Kidney (tissue), 13 donors: ENCODE measurements at regions not wholly inside any gene's neighbourhood (a gene's known extent, or its start where the extent isn't known, plus 50 kb on each side); places are given as distances from the start of the nearest gene placed in this dataset.

ENCODE experiments used
- DNase-seq, 5 donors: peaks; one replicate each; pipeline ENCODE4 v3.0.0-alpha.2; 2013 to 2020
- FAIRE-seq: peaks from 2 replicates; lab custom pipeline; 2012; peaks lifted over from hg19 to GRCh38; lab: Jason Lieb, UNC
- H3K27ac ChIP-seq, 2 donors: one replicate each; pipeline ENCODE4 v1.7.0; 2013; ENCODE audit warnings: low read depth in 2 of 2, low read length in 2 of 2, inconsistent platforms in 1 of 2
- H3K27me3 ChIP-seq: one replicate; pipeline ENCODE4 v1.7.1; 2013; ENCODE audit warnings: low read length, inconsistent platforms; ENCODE audit not compliant: control insufficient read depth, insufficient read depth
- H3K36me3 ChIP-seq, 3 donors: one replicate each; pipeline versions ENCODE4 v1.7.0 to v1.7.1; 2013; ENCODE audit warnings: low read length in 3 of 3, control low read depth in 1 of 3, inconsistent platforms in 1 of 3; ENCODE audit not compliant: insufficient read depth in 3 of 3, control insufficient read depth in 2 of 3
- H3K4me1 ChIP-seq, 3 donors: one replicate each; pipeline versions ENCODE4 v1.7.0 to v1.7.1; 2013; ENCODE audit warnings: low read length in 3 of 3, inconsistent platforms in 1 of 3, low read depth in 1 of 3; ENCODE audit not compliant: control insufficient read depth in 2 of 3, insufficient read depth in 2 of 3
- H3K4me3 ChIP-seq, 3 donors: one replicate each; pipeline versions ENCODE4 v1.7.0 to v1.8.1; 2013; ENCODE audit warnings: low read length in 3 of 3, control low read depth in 1 of 3, inconsistent platforms in 1 of 3
- H3K9ac ChIP-seq, 3 donors: one replicate each; pipeline versions ENCODE4 v1.7.0 to v1.7.1; 2013; ENCODE audit warnings: low read length in 3 of 3, control low read depth in 1 of 3, inconsistent platforms in 1 of 3
- H3K9me3 ChIP-seq, 3 donors: one replicate each; pipeline versions ENCODE4 v1.7.0 to v1.7.1; 2013; ENCODE audit warnings: low read length in 3 of 3, control low read depth in 1 of 3, inconsistent platforms in 1 of 3; ENCODE audit not compliant: control insufficient read depth in 2 of 3, insufficient read depth in 1 of 3
- CTCF ChIP-seq: IDR thresholded peaks from 3 replicates; pipeline ENCODE4 v1.5.1; 2012; ENCODE audit warnings: mild to moderate bottlenecking, moderate library complexity, borderline replicate concordance; ENCODE audit not compliant: insufficient read depth; ENCODE audit errors: extremely low read depth
- intact Hi-C: fragments of 100-400 bp; cut with DNase I; formaldehyde crosslinking; loops from one replicate; pipeline ENCODE4 v1.11.1; 2022
- donor health status: control.
- donor health status: control.
- donor health status: control.
- donor health status: control.
- donor health status: control.
- donor health status: DM: yes; HTN: yes; CAD: no.
- donor health status: Normal renal cell carcinoma (clear cell type).

DNA sequence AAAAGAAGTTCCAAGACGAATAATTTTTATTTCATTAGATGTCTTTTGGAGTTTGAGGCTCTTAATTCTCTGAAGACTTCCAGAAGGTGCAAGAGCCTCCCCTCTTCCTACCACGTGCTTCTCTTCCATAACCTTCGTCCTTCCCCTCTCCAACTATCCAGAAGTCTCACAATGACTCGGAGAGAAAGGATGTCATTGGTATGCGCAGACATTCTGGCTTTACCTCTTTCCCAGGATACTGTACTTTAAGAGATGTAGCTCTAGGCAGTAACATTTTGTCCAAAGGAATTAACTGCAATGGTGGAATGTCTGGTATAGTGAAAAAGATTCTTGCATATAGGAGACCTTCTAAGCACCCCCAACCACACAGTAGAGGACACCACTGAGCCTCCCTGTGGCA, 249.0 kb upstream of the OSR1 start:
- Histone ChIP-seq H3K27me3 (no peaks in the 10 kb centered on the region), H3K27ac (no peak overlapping the region), H3K4me3 (no peak overlapping the region), H3K36me3 (no peaks in the 10 kb centered on the region), H3K9ac (no peak overlapping the region), H3K4me1 (no peaks in the 10 kb centered on the region), H3K9me3 (no peaks in the 10 kb centered on the region)
- no peak for DNase-seq
- intact Hi-C loops, result no loop called here
- TF ChIP-seq CTCF, result no peak
- FAIRE-seq, result no peak

- H3K27me3 ChIP-seq, result no peaks in the 10 kb centered on the region
- H3K36me3 ChIP-seq, result no peaks in the 10 kb centered on the region
- no peak for TF ChIP-seq CTCF
- H3K4me3 ChIP-seq, result no peak overlapping the region
- H3K27ac ChIP-seq, result no peak overlapping the region
- no peaks in the 10 kb centered on the region for H3K4me1 ChIP-seq
- FAIRE-seq (no peak), DNase-seq (no peak)
- no peak overlapping the region for H3K9ac ChIP-seq
- H3K9me3 ChIP-seq, result no peaks in the 10 kb centered on the region
- intact Hi-C loops, result no loop called here
These were observed 242.6 kb upstream of the OSR1 start for GRCh38 chr2:19600982-19601381.

DNA sequence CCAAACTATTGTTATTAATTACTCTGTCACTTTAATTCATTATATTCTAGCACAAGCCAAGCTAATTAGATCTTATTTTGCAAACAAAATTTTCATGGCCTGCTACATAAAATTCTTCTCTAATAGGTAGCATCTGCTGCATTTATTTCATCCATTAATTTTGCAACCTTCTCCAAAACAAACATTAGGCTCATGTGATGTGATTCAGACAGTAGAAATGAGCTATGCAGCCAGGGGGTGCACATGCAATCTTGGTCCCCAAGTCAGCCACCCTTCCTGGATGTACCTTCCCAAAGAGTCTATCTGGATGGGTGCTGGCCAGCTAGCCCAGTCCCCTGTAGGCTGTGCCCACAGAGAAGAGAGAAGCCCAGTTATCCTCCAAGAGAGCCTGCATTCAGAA, 242.1 kb upstream of the OSR1 start:
- Histone ChIP-seq H3K9me3 (no peaks in the 10 kb centered on the region), H3K27me3 (no peaks in the 10 kb centered on the region), H3K4me3 (no peak overlapping the region), H3K4me1 (no peaks in the 10 kb centered on the region), H3K36me3 (no peaks in the 10 kb centered on the region), H3K9ac (no peak overlapping the region), H3K27ac (no peak overlapping the region)
- FAIRE-seq (no peak), DNase-seq (peak in 1 of 5 donors; percentile 12)
- TF ChIP-seq CTCF, result no peak
- intact Hi-C loops, result no loop called here

DNA sequence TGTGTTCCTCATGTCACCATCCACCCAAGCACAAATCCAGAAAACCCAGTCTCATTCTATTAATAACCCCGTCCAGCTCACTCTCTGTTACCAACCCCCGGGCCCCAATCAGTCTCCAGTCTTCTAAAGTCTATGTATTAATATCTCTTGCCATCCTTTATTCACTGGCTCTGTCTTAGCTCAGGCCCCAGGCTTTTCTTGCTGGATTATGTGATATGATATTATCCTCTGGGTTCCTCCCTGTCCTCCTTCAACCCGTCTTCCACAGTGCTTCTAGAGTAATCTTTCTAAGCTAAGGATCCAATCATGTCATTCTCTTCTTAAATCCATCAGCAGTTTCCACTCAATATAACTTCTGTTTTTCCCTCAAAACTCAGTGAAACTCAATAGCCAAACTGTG, 240.5 kb upstream of the OSR1 start:
- H3K9ac ChIP-seq, result no peak overlapping the region
- TF ChIP-seq CTCF, result no peak
- intact Hi-C loops, result no loop called here
- no peak overlapping the region for H3K27ac ChIP-seq
- H3K36me3 ChIP-seq, result no peaks in the 10 kb centered on the region
- no peaks in the 10 kb centered on the region for H3K9me3 ChIP-seq
- H3K4me1 ChIP-seq, result no peaks in the 10 kb centered on the region
- FAIRE-seq, result no peak
- DNase-seq, result no peak
- no peak overlapping the region for H3K4me3 ChIP-seq
- no peaks in the 10 kb centered on the region for H3K27me3 ChIP-seq
